ENCODE measurements at regions not wholly inside any gene's neighbourhood (a gene's known extent, or its start where the extent isn't known, plus 50 kb on each side); places are given as distances from the start of the nearest gene placed in this dataset.

- DNase-seq (no peak), ATAC-seq (ENCODE audit: low FRiP score in 2 of 2) (no peak)
- WGBS, 2 donors: 89 to 90% methylated on average over 2 of the region's 2 CpGs
- no peaks in the 10 kb centered on the region for H3K9me3 ChIP-seq
- TF ChIP-seq EP300 (IDR thresholded peaks at IDR 0.05) (no peak), CTCF (IDR thresholded peaks at IDR 0.05) (no peak), POLR2AphosphoS5 (IDR thresholded peaks at IDR 0.05) (no peak), POLR2A (IDR thresholded peaks at IDR 0.05) (no peak)
- no peak overlapping the region for H3K27ac ChIP-seq
- no peak overlapping the region for H3K4me3 ChIP-seq
- H3K36me3 ChIP-seq: no peaks in the 10 kb centered on the region
- H3K27me3 ChIP-seq: no peaks in the 10 kb centered on the region
- no peaks in the 10 kb centered on the region for H3K4me1 ChIP-seq
Observed at GRCh38 chr5:133670336-133670735, 58.0 kb upstream of the FSTL4 start.

- 93% methylated on average over 4 to 6 of the region's 6 CpGs for WGBS, 2 donors
- TF ChIP-seq POLR2AphosphoS5 (IDR thresholded peaks at IDR 0.05): no peak
- TF ChIP-seq CTCF (IDR thresholded peaks at IDR 0.05): no peak
- no peak for TF ChIP-seq POLR2A (IDR thresholded peaks at IDR 0.05)
- no peak for TF ChIP-seq EP300 (IDR thresholded peaks at IDR 0.05)
- no peak for DNase-seq
Observed at GRCh38 chr5:133669472-133669871, 57.1 kb upstream of the FSTL4 start.

GRCh38 chr5:133668458-133668857, 56.1 kb upstream of the FSTL4 start:
- Histone ChIP-seq H3K9me3 (no peaks in the 10 kb centered on the region), H3K4me1 (no peaks in the 10 kb centered on the region), H3K27me3 (no peaks in the 10 kb centered on the region), H3K27ac (no peak overlapping the region), H3K36me3 (no peaks in the 10 kb centered on the region), H3K4me3 (no peak overlapping the region)
- TF ChIP-seq POLR2AphosphoS5 (IDR thresholded peaks at IDR 0.05) (no peak), CTCF (IDR thresholded peaks at IDR 0.05) (no peak), EP300 (IDR thresholded peaks at IDR 0.05) (no peak), POLR2A (IDR thresholded peaks at IDR 0.05) (no peak)
- ATAC-seq (ENCODE audit: low FRiP score in 2 of 2) (no peak), DNase-seq (no peak)
- WGBS, 2 donors: 88% methylated on average over 5 of the region's 5 CpGs

More at GRCh38 chr5:133669472-133669871, 57.1 kb upstream of the FSTL4 start:
- H3K4me1 ChIP-seq: no peaks in the 10 kb centered on the region
- H3K27me3 ChIP-seq: no peaks in the 10 kb centered on the region
- no peaks in the 10 kb centered on the region for H3K36me3 ChIP-seq
- no peak overlapping the region for H3K4me3 ChIP-seq
- no peaks in the 10 kb centered on the region for H3K9me3 ChIP-seq
- ATAC-seq (ENCODE audit: low FRiP score in 2 of 2): no peak
- no peak overlapping the region for H3K27ac ChIP-seq

- H3K36me3 ChIP-seq: no peaks in the 10 kb centered on the region
- 64 to 87% methylated on average over 1 of the region's 1 CpG for WGBS, 2 donors
- H3K27ac ChIP-seq: no peak overlapping the region
- no peaks in the 10 kb centered on the region for H3K27me3 ChIP-seq
- no peak overlapping the region for H3K4me3 ChIP-seq
- H3K4me1 ChIP-seq: no peaks in the 10 kb centered on the region
- H3K9me3 ChIP-seq: no peaks in the 10 kb centered on the region
- ATAC-seq (ENCODE audit: low FRiP score in 2 of 2): no peak
- no peak for DNase-seq
- no peak for TF ChIP-seq POLR2A (IDR thresholded peaks at IDR 0.05)
- TF ChIP-seq EP300 (IDR thresholded peaks at IDR 0.05): no peak
- TF ChIP-seq POLR2AphosphoS5 (IDR thresholded peaks at IDR 0.05): no peak
- no peak for TF ChIP-seq CTCF (IDR thresholded peaks at IDR 0.05)
Observed at GRCh38 chr5:133667217-133667616, 54.9 kb upstream of the FSTL4 start.

GRCh38 chr5:133665571-133665970, 53.2 kb upstream of the FSTL4 start:
- H3K4me3 ChIP-seq: no peak overlapping the region
- WGBS, 2 donors: 75 to 97% methylated on average over 3 of the region's 3 CpGs
- no peaks in the 10 kb centered on the region for H3K9me3 ChIP-seq
- H3K27me3 ChIP-seq: no peaks in the 10 kb centered on the region
- DNase-seq (no peak), ATAC-seq (ENCODE audit: low FRiP score in 2 of 2) (no peak)
- H3K36me3 ChIP-seq: no peaks in the 10 kb centered on the region
- H3K27ac ChIP-seq: no peak overlapping the region
- no peak for TF ChIP-seq EP300 (IDR thresholded peaks at IDR 0.05)
- no peak for TF ChIP-seq POLR2A (IDR thresholded peaks at IDR 0.05)
- TF ChIP-seq POLR2AphosphoS5 (IDR thresholded peaks at IDR 0.05): no peak
- TF ChIP-seq CTCF (IDR thresholded peaks at IDR 0.05): no peak
- H3K4me1 ChIP-seq: no peaks in the 10 kb centered on the region
